HEK293 (cell line): ENCODE measurements at regions not wholly inside any gene's neighbourhood (a gene's known extent, or its start where the extent isn't known, plus 50 kb on each side); places are given as distances from the start of the nearest gene placed in this dataset.

Experiments
- ATF2 ChIP-seq: fragments of 450-650 bp; formaldehyde crosslinking; IDR thresholded peaks from 2 replicates; pipeline ENCODE4 v1.5.1; 2016; ENCODE audit warnings: missing biosample characterization, missing genetic modification characterization, low read depth
- BCL6B ChIP-seq: fragments of 450-650 bp; formaldehyde crosslinking; IDR thresholded peaks from 2 replicates; pipeline ENCODE4 v1.5.1; 2017; ENCODE audit warnings: missing biosample characterization, missing genetic modification characterization
- CTCF ChIP-seq: fragments of 450-650 bp; formaldehyde crosslinking; IDR thresholded peaks from 2 replicates; pipeline ENCODE4 v1.5.1; 2016; ENCODE audit warnings: missing biosample characterization, missing genetic modification characterization
- HIC1 ChIP-seq: fragments of 450-650 bp; formaldehyde crosslinking; IDR thresholded peaks from 2 replicates; pipeline ENCODE4 v1.5.1; 2016; ENCODE audit warnings: missing biosample characterization, missing genetic modification characterization
- ZBTB48 ChIP-seq: fragments of 450-650 bp; formaldehyde crosslinking; IDR thresholded peaks from 2 replicates; pipeline ENCODE4 v1.5.1; 2016; ENCODE audit warnings: missing biosample characterization, missing genetic modification characterization
- ZFP37 ChIP-seq: fragments of 450-650 bp; formaldehyde crosslinking; IDR thresholded peaks from 2 replicates; pipeline ENCODE4 v1.5.1; 2016; ENCODE audit warnings: missing biosample characterization, missing genetic modification characterization
- ZNF138 ChIP-seq: fragments of 450-650 bp; formaldehyde crosslinking; IDR thresholded peaks from 2 replicates; pipeline ENCODE4 v1.5.1; 2016; ENCODE audit warnings: missing biosample characterization, missing genetic modification characterization, borderline replicate concordance
- ZNF302 ChIP-seq: fragments of 450-650 bp; formaldehyde crosslinking; IDR thresholded peaks from 2 replicates; pipeline ENCODE4 v1.5.1; 2016; ENCODE audit warnings: missing biosample characterization, missing genetic modification characterization, low read depth
- ZNF311 ChIP-seq: fragments of 450-650 bp; formaldehyde crosslinking; IDR thresholded peaks from 2 replicates; pipeline ENCODE4 v1.5.1; 2017; ENCODE audit warnings: missing biosample characterization, missing genetic modification characterization, borderline replicate concordance
- ZNF366 ChIP-seq: fragments of 450-650 bp; formaldehyde crosslinking; conservative IDR thresholded peaks from 2 replicates; pipeline ENCODE4 v1.5.1; 2016; ENCODE audit warnings: missing biosample characterization, missing genetic modification characterization
- ZNF433 ChIP-seq: fragments of 450-650 bp; formaldehyde crosslinking; IDR thresholded peaks from 2 replicates; pipeline ENCODE4 v1.5.1; 2016; ENCODE audit warnings: missing biosample characterization, missing genetic modification characterization, low read depth
- ZNF530 ChIP-seq: fragments of 450-650 bp; formaldehyde crosslinking; IDR thresholded peaks from 2 replicates; pipeline ENCODE4 v1.5.1; 2016; ENCODE audit warnings: low read depth, missing biosample characterization, missing genetic modification characterization
- ZNF585B ChIP-seq: fragments of 450-650 bp; formaldehyde crosslinking; IDR thresholded peaks from 2 replicates; pipeline ENCODE4 v1.5.1; 2016; ENCODE audit warnings: missing biosample characterization, missing genetic modification characterization
- ZNF843 ChIP-seq: fragments of 450-650 bp; formaldehyde crosslinking; IDR thresholded peaks from 2 replicates; pipeline ENCODE4 v1.5.1; 2016; ENCODE audit warnings: missing biosample characterization, missing genetic modification characterization

GRCh38 chr14:100988011-100988410 is 84.5 kb upstream of the RTL1 start:
- TF ChIP-seq ZFP37 (tag by site-specific recombination) (no peak), ZNF311 (tag by site-specific recombination) (no peak), CTCF (tag by site-specific recombination) (no peak), ZNF138 (tag by site-specific recombination) (no peak), ZNF843 (tag by site-specific recombination) (no peak), ZNF366 (tag by site-specific recombination) (no peak), BCL6B (tag by site-specific recombination) (no peak), ATF2 (no peak), ZNF302 (tag by site-specific recombination) (no peak), ZNF433 (no peak), ZNF530 (tag by site-specific recombination) (no peak), HIC1 (tag by site-specific recombination) (no peak), ZBTB48 (tag by site-specific recombination) (no peak), ZNF585B (no peak)
